Neural cell (in vitro differentiated cells): ENCODE measurements at regions not wholly inside any gene's neighbourhood (a gene's known extent, or its start where the extent isn't known, plus 50 kb on each side); places are given as distances from the start of the nearest gene placed in this dataset.

Experiments
- EP300 ChIP-seq: fragments of 450-650 bp; conservative IDR thresholded peaks from 2 replicates; pipeline ENCODE4 v1.6.1; 2014; ENCODE audit warnings: antibody characterized with exemption, mild to moderate bottlenecking, moderate library complexity; ENCODE audit not compliant: poor library complexity, severe bottlenecking
- EZH2 ChIP-seq: fragments of 200-600, 300-800 bp; shearing (Covaris generic), sonication (generic); IDR thresholded peaks from 2 replicates; pipeline ENCODE4 v1.6.1; 2014; ENCODE audit warnings: antibody characterized with exemption, low read length, borderline replicate concordance, mild to moderate bottlenecking; ENCODE audit not compliant: insufficient read depth, poor library complexity, severe bottlenecking
- POLR2AphosphoS5 ChIP-seq: IDR thresholded peaks from 2 replicates; pipeline ENCODE4 v1.6.1; 2012
- RAD21 ChIP-seq: fragments of 450-650 bp; conservative IDR thresholded peaks from 2 replicates; pipeline ENCODE4 v1.6.1; 2014; ENCODE audit warnings: antibody characterized with exemption, mild to moderate bottlenecking, moderate library complexity
- SMC3 ChIP-seq: fragments of 450-650 bp; conservative IDR thresholded peaks from 2 replicates; pipeline ENCODE4 v1.6.1; 2014; ENCODE audit warnings: antibody characterized with exemption, mild to moderate bottlenecking, moderate library complexity; ENCODE audit not compliant: poor library complexity
- TAF1 ChIP-seq: IDR thresholded peaks from 2 replicates; pipeline ENCODE4 v1.6.1; 2012; ENCODE audit warnings: low read depth
- TF ChIP-seq, protein P1 (sequence below): fragments of 450-650 bp; IDR thresholded peaks from 2 replicates; pipeline ENCODE4 v1.5.1; 2014; ENCODE audit warnings: antibody characterized with exemption, mild to moderate bottlenecking, moderate library complexity; ENCODE audit not compliant: poor library complexity, severe bottlenecking
- TF ChIP-seq, protein P2 (sequence below): IDR thresholded peaks from 2 replicates; pipeline ENCODE4 v1.6.1; 2012; ENCODE audit warnings: borderline replicate concordance

DNA sequence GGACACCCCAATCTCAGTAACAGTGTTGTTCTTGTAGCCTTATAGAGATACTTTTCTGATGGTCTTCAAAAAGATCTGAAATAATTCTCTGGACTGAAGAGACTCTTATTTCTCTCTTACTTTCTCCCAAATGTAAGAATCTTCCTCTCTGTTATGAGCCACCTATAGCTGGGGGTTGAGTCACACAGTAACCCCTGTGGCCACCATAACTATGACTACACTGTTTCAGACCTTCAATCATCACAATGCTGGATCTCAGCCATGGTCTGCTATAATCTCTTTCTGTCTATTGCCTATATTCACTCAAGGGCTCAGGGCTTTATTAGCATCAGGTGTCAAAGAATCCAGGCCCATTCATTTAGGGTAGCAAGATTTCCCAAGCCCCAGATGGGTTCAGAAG is 436.9 kb downstream of the KDM5D start:
- TF ChIP-seq RAD21 (no peak), EZH2 (no peak), TAF1 (no peak), POLR2AphosphoS5 (no peak), SMC3 (no peak), EP300 (no peak)
- TF ChIP-seq, protein P1, sequence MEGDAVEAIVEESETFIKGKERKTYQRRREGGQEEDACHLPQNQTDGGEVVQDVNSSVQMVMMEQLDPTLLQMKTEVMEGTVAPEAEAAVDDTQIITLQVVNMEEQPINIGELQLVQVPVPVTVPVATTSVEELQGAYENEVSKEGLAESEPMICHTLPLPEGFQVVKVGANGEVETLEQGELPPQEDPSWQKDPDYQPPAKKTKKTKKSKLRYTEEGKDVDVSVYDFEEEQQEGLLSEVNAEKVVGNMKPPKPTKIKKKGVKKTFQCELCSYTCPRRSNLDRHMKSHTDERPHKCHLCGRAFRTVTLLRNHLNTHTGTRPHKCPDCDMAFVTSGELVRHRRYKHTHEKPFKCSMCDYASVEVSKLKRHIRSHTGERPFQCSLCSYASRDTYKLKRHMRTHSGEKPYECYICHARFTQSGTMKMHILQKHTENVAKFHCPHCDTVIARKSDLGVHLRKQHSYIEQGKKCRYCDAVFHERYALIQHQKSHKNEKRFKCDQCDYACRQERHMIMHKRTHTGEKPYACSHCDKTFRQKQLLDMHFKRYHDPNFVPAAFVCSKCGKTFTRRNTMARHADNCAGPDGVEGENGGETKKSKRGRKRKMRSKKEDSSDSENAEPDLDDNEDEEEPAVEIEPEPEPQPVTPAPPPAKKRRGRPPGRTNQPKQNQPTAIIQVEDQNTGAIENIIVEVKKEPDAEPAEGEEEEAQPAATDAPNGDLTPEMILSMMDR, result no peak
- TF ChIP-seq, protein P2, sequence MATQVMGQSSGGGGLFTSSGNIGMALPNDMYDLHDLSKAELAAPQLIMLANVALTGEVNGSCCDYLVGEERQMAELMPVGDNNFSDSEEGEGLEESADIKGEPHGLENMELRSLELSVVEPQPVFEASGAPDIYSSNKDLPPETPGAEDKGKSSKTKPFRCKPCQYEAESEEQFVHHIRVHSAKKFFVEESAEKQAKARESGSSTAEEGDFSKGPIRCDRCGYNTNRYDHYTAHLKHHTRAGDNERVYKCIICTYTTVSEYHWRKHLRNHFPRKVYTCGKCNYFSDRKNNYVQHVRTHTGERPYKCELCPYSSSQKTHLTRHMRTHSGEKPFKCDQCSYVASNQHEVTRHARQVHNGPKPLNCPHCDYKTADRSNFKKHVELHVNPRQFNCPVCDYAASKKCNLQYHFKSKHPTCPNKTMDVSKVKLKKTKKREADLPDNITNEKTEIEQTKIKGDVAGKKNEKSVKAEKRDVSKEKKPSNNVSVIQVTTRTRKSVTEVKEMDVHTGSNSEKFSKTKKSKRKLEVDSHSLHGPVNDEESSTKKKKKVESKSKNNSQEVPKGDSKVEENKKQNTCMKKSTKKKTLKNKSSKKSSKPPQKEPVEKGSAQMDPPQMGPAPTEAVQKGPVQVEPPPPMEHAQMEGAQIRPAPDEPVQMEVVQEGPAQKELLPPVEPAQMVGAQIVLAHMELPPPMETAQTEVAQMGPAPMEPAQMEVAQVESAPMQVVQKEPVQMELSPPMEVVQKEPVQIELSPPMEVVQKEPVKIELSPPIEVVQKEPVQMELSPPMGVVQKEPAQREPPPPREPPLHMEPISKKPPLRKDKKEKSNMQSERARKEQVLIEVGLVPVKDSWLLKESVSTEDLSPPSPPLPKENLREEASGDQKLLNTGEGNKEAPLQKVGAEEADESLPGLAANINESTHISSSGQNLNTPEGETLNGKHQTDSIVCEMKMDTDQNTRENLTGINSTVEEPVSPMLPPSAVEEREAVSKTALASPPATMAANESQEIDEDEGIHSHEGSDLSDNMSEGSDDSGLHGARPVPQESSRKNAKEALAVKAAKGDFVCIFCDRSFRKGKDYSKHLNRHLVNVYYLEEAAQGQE, result no peak
